GM12892 (cell line): ENCODE measurements at regions not wholly inside any gene's neighbourhood (a gene's known extent, or its start where the extent isn't known, plus 50 kb on each side); places are given as distances from the start of the nearest gene placed in this dataset.

Experiments used
- DNase-seq: peaks from one replicate; pipeline ENCODE4 v3.0.0; 2011; ENCODE audit not compliant: insufficient read length
- FAIRE-seq: peaks from 2 replicates; lab custom pipeline; 2011; peaks lifted over from hg19 to GRCh38; lab: Jason Lieb, UNC
- POLR2A ChIP-seq: IDR thresholded peaks from 2 replicates; pipeline ENCODE4 v1.6.1; 2011; ENCODE audit warnings: low read depth, low read length, control low read depth
- POLR2AphosphoS5 ChIP-seq: IDR thresholded peaks from 2 replicates; pipeline ENCODE4 v1.6.1; 2011; ENCODE audit warnings: low read depth, low read length, control low read depth
- TAF1 ChIP-seq: IDR thresholded peaks from 2 replicates; pipeline ENCODE4 v1.6.1; 2011; ENCODE audit warnings: low read depth, mild to moderate bottlenecking, control low read depth, low read length, borderline replicate concordance

DNA sequence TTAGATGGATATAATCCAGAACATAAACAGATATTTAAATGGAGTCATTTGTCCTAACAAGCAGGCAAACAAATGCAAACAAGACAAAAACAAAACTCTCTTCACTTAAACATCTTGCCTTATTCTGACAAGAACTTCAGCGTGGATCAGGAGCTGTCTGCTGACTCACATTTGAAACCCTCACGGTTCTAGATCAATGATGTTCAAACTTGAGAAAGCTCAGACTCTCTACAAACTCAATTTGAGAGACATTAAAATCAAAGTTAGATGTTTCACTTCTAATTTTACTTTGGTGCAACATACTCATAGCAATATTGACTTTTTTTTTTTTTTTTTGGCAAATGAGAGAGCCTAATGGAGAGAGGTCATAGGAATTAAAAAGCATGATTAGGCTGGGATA, 362.8 kb upstream of the SLC14A2 start:
- TF ChIP-seq POLR2AphosphoS5: no peak
- no peak for TF ChIP-seq POLR2A
- TF ChIP-seq TAF1: no peak
- DNase-seq (no peak), FAIRE-seq (peak; percentile 44)

GRCh38 chr18:45253056-45253565, 362.2 kb upstream of the SLC14A2 start:
- DNase-seq (no peak), FAIRE-seq (no peak)
- no peak for TF ChIP-seq POLR2A
- no peak for TF ChIP-seq TAF1
- no peak for TF ChIP-seq POLR2AphosphoS5

- no peak for TF ChIP-seq POLR2AphosphoS5
- TF ChIP-seq POLR2A: no peak
- TF ChIP-seq TAF1: no peak
- DNase-seq (no peak), FAIRE-seq (no peak)
Measured at GRCh38 chr18:45253973-45254708, 361.1 kb upstream of the SLC14A2 start.

- TF ChIP-seq TAF1 (no peak), POLR2A (no peak), POLR2AphosphoS5 (no peak)
- no peak for DNase-seq
Measured at GRCh38 chr18:45254709-45255082, 360.6 kb upstream of the SLC14A2 start.

DNA sequence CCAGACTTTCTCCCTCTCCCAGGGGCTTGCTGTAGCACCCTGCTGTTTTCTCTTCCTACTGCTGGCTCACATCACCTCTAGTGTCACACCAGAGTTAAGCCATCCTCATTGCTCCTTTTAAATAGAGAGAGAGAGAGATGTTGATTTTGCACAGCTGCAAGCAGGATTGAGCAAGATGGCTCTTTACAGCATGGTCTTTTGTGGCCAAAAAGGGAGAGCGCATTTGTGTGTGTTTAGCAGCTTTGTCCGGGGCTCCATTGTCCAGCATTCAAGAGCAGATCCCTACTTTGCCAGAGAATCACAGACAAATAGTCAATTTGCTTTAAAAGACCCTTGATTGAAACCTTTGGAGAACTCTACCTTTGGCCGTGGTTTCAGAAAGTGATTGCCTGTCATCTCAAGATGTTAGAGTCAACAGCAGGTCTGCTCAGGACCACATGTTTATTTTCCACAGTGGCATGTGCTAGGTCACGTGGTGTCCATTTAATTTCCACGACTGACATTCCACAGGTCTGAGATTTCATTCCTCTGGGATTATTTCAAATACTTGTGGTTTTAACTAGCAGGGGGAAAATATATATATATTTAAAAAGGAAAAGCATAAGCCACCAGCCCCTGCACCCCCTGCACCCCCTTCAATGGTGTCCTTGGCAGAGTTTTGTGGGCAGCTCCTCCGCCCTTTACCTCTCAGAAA, 359.9 kb upstream of the SLC14A2 start:
- FAIRE-seq (no peak), DNase-seq (no peak)
- TF ChIP-seq TAF1 (no peak), POLR2AphosphoS5 (no peak), POLR2A (no peak)

More at GRCh38 chr18:45254709-45255082, 360.6 kb upstream of the SLC14A2 start:
- FAIRE-seq: no peak

- no peak for DNase-seq
- TF ChIP-seq TAF1: no peak
- no peak for TF ChIP-seq POLR2AphosphoS5
- TF ChIP-seq POLR2A: no peak
- FAIRE-seq: no peak
Measured at GRCh38 chr18:45260125-45260524, 355.2 kb upstream of the SLC14A2 start.

- DNase-seq (no peak), FAIRE-seq (no peak)
- no peak for TF ChIP-seq POLR2A
- no peak for TF ChIP-seq POLR2AphosphoS5
- TF ChIP-seq TAF1: no peak
Measured at GRCh38 chr18:45266023-45266422, 349.3 kb upstream of the SLC14A2 start.

DNA sequence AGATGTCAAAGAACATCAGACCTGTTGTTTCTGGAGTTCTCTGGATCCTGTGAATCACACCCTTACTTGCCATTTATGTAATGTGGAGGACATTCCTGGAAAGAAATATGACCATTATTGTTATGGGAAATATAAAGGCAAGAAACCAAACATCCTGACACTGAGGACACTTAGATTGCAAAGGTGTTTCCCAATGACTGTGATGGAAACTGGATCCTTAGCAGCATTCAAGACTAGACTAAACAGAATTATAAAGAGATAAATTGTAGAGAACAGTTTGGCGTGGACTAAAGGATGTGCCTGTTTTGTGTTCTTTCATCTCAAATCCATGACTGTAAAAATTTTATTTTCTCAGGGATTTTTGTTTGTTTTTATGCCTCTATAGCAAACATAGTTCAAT, 347.7 kb upstream of the SLC14A2 start:
- TF ChIP-seq POLR2A: no peak
- TF ChIP-seq TAF1: no peak
- TF ChIP-seq POLR2AphosphoS5: no peak
- FAIRE-seq: no peak
- no peak for DNase-seq

DNA sequence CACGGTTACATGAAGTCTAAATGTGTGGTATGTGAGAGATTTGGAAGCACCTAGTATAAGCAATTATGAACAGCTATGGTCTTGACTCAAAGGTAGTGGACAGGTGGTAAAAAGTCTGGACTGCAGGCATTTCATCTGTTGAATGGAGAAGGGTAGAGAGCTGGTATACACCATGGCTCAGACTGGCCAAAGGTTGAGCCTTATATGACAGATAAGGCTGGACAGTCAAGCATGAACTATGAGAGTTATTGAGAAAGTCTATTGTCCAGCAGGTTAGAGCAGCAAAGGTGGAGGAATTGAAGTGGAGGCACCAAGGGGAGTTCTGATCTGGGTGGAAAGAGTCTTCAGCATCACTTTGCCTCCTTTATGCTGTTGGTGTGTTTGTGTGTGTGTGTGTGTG, 346.7 kb upstream of the SLC14A2 start:
- no peak for FAIRE-seq
- no peak for TF ChIP-seq TAF1
- TF ChIP-seq POLR2A: no peak
- TF ChIP-seq POLR2AphosphoS5: no peak

DNA sequence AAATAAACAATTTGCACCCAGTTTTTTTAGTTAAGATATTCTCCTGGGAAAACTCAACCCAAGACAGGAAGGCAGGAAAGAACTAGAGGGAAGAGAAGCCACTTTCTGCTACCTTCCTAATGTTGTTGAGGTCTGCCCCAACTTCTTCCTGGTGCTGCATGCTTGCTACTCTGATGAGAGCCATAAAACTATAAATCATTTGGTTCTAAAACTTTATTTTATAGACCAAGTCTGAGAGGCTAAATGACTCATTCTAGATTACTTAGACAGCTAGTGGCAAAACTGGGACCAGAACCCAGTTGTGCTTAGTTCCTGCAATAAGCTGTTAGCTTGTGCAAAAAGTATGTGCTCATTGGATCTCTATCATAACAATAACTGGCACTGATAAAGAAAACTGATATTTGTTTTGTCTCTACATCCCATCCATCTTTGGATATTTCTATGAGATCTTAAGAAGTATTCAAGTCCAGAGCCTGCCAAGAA, 344.9 kb upstream of the SLC14A2 start:
- FAIRE-seq (no peak), DNase-seq (no peak)
- TF ChIP-seq TAF1 (no peak), POLR2A (no peak)

More for the DNA sequence above, 346.7 kb upstream of the SLC14A2 start:
- no peak for DNase-seq

GRCh38 chr18:45274026-45274425, 341.2 kb upstream of the SLC14A2 start:
- no peak for FAIRE-seq
- no peak for DNase-seq
- TF ChIP-seq POLR2AphosphoS5: no peak
- no peak for TF ChIP-seq TAF1
- no peak for TF ChIP-seq POLR2A
